HT-29 (cell line): ENCODE measurements at regions not wholly inside any gene's neighbourhood (a gene's known extent, or its start where the extent isn't known, plus 50 kb on each side); places are given as distances from the start of the nearest gene placed in this dataset.
A peak's percentile ranks its signal among the peaks of the same experiment; 100 is the strongest.
"Not testable (repeated sequence)": the region's sequence is repeated elsewhere in the genome, so short reads cannot be mapped to it uniquely, and the experiment has no call there.

Experiments
- DNase-seq: peaks from one replicate; pipeline ENCODE4 v3.0.0-alpha.2; 2015; ENCODE audit warnings: low spot score

GRCh38 chr21:28705616-28706015 is 287.1 kb downstream of the LTN1 start:
- no peak for DNase-seq

- no peak for DNase-seq
These were observed 287.9 kb downstream of the LTN1 start for GRCh38 chr21:28704746-28705145.

- no peak for DNase-seq
These were observed 288.8 kb downstream of the LTN1 start for GRCh38 chr21:28703861-28704260.

DNA sequence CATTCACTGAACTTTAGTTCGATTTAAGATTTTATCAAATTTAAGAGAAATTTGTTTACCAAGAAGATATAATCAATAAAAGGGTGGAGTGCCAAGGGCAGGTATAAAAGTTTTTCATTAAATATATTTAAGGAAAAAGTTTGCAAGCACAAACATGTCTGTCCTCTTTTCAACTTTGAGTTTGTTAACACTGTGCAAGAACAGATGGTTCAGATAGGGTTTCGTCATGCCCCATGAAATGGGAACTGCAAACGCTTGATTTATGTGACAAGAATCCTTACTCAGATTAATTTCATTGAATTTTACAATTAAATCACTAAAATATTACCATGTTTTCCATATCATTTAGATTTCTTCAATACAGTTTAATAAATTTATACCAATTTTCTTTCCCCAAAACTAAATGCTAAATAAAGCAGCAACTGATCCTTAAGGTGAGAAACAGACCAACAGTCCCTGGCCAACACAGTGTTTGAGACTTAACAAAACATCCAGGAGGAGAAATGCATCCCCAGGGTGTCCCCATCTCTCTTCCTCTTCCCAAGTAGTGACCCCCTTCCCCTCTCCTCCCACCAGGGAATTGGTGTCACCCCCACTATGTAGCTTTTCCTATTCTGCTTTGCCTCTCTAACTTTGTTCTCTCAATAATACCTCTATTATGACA is 292.9 kb downstream of the LTN1 start:
- no peak for DNase-seq

DNA sequence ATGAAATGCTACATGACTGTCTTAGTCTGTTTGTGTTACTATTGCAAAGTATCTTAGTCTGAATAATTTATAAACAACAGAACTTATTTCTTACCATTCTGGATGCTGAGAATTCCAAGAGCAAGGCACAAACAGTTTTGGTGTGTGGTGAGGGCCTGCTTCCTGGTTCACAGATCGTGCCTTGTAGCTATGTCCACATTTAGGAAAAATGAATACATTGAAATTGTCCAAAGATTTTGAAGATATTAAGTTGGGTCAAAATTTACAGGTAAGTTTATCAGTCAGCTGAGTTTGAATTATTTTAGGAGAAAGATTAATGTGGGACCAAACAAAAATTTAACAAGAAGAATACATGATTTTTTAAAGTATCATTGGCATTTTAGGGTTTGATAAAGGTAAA is 293.5 kb downstream of the LTN1 start:
- DNase-seq, result no peak

- DNase-seq, result no peak
These were observed 295.8 kb downstream of the LTN1 start for GRCh38 chr21:28696844-28697410.

DNA sequence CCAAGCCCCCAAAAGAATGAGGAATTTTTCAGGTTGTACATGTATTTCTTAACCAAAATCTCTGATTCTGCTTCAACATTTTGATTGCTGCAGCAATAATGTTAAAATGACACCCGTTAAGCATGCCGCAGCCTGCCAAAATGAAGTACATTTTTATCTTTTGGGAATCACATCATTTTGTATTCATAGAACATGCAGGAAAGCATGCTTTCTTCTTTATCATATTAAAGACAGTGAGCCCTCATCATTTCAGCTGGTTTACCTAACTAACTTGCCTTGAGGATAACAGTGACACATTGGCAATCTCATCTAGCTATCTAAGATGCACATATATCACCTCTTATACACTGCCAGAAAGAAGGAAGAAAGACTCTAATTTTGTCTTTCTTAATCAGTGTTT is 299.2 kb downstream of the LTN1 start:
- no peak for DNase-seq

- DNase-seq, result no peak
These were observed 302.5 kb downstream of the LTN1 start for GRCh38 chr21:28690196-28690595.

GRCh38 chr21:28688381-28688780 is 304.3 kb downstream of the LTN1 start:
- no peak for DNase-seq

- peak; percentile 2 for DNase-seq
These were observed 305.1 kb downstream of the LTN1 start for GRCh38 chr21:28687586-28687985.

DNA sequence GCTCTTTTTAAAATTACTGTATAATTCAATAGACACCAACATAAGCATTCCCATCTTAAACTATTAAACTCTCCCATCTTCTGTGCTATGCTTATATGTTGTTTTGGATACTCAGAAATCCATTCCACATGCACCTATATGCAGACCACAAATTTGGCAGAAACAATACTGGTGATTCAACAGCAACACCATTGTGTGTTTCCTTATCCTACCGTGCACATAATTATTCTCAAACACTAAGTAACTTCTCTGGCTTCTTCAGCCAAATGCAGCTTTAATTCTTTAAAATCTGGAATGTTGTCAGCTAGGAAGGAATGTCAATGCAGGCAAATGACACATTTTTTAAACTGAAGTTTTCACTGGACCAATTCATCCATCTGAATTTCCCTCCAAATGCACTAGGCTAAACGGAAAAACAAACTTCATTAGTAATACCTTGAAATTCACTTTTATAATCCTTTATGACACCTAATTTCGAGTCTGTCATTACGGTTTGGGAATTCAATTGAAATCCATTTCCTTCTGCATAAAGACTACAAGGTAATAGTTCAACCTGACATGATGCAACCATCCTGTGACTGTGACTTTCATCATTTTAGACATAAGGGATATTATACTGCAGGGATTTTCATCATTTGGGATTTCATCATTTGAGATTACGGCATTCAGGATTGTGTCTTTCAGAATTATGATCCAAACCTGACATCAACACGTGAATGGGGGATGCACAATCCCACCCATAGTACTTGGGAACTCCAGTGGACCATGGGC is 308.5 kb downstream of the LTN1 start:
- DNase-seq, result no peak

DNA sequence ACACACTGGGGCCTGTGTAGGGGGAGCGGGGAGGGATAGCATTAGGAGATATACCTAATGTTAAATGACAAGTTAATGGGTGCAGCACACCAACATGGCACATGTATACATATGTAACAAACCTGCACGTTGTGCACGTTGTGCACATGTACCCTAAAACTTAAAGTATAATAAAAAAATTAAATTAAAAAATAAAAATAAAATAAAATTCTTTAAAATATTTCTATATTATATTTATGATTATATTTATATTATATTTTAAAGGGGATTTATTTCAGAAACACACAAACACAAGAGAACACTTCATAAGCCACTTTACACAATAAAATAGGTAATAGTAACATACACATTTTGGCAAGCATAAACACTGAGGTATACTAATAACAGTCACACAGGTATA is 309.8 kb downstream of the LTN1 start:
- DNase-seq, result not testable (repeated sequence)

DNA sequence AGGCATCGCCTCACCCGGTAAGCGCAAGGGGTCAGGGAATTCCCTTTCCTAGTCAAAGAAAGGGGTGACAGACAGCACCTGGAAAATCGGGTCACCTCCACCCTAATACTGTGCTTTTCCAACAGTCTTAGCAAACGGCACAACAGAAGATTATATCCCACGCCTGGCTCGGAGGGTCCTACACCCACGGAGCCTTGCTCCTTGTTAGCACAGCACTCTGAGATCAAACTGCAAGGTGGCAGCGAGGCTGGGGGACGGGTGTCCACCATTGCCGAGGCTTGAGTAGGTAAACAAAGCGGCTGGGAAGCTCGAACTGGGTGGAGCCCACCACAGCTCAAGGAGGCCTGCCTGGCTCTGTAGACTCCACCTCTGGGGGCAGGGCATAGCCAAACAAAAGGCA is 315.6 kb downstream of the LTN1 start:
- not testable (repeated sequence) for DNase-seq

GRCh38 chr21:28675331-28676041 is 317.2 kb downstream of the LTN1 start:
- no peak for DNase-seq

DNA sequence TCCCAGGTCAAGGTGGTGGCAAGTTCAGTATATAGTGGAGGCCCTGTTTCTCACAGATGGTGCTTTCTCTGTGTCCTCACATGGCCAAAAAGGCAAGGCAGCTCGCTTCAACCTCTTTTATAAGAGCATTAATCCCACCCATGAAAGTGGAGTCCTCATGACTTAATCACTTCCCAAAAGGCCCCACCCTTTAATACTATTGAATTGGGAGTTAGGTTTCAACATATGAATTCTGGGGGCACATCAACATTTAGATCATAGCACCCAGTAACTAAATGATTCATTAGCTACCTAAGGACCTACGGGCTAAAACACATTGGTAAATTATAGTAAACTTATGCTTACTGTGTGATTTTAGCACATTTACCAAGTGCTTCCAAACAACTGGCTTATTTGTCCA is 317.9 kb downstream of the LTN1 start:
- no peak for DNase-seq

GRCh38 chr21:28671549-28672195 is 321.0 kb downstream of the LTN1 start:
- DNase-seq, result no peak

GRCh38 chr21:28669971-28670653 is 322.6 kb downstream of the LTN1 start:
- DNase-seq, result no peak

GRCh38 chr21:28669321-28669720 is 323.4 kb downstream of the LTN1 start:
- no peak for DNase-seq

- no peak for DNase-seq
These were observed 328.9 kb downstream of the LTN1 start for GRCh38 chr21:28663754-28664153.

DNA sequence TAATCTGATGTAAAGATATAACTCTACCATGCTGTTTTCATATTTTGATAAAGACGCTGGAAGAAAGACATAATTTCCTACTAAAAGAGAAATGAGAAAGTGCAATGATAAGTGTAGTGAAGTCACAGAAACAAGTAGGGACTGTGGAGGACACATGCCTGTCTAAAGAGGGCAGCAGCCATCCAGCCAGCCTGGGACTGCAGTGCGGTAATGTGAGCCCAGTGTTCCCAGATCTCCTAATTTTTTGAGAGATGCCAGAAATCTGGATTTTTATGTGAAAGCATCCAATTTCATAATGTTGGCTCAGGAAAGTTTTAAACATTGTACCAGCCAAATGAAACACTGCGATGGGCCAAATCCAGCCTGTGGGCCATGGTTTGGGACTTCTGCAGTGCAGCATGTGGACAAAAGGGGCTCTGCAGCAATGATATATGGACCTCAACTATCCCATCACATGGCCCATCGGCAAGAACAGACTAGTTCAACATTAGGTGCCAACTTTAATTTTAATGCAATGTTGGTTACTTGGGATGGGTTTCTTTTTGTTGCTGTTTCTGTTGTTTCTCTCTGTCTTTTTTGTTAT is 329.5 kb downstream of the LTN1 start:
- no peak for DNase-seq

GRCh38 chr21:28657566-28657965 is 335.1 kb downstream of the LTN1 start:
- DNase-seq, result no peak
